Psoas muscle (tissue), 7 donors: ENCODE measurements at regions not wholly inside any gene's neighbourhood (a gene's known extent, or its start where the extent isn't known, plus 50 kb on each side); places are given as distances from the start of the nearest gene placed in this dataset.

Experiments used
- ATAC-seq, 4 donors: fragments of 200-7000 bp; cut with Tn5 transposase; one replicate each; pipeline ENCODE4 v1.9.1; 2020; ENCODE audit warnings: moderate library complexity in 3 of 4, mild to moderate bottlenecking in 2 of 4
- DNase-seq, 2 donors: peaks; one replicate each; pipeline ENCODE4 v3.0.0-alpha.2; 2020
- H3K27ac ChIP-seq: fragments of 200-600 bp; one replicate; pipeline ENCODE4 v1.8.0; 2022
- H3K27me3 ChIP-seq, 3 donors: fragments of 200-600 bp in 1 of 3; one replicate each; pipeline versions ENCODE4 v1.6.1 to v1.8.0; 2013 to 2022; ENCODE audit warnings: low read length in 2 of 3, mild to moderate bottlenecking in 2 of 3, moderate library complexity in 1 of 3; ENCODE audit not compliant: insufficient read depth in 3 of 3
- H3K36me3 ChIP-seq, 2 donors: fragments of 200-600 bp in 1 of 2; one replicate each; pipeline versions ENCODE4 v1.6.1 to v1.8.0; 2013 to 2022; ENCODE audit warnings: low read depth in 1 of 2, mild to moderate bottlenecking in 1 of 2, moderate library complexity in 1 of 2; ENCODE audit not compliant: insufficient read depth in 1 of 2
- H3K4me1 ChIP-seq: fragments of 200-600 bp; one replicate; pipeline ENCODE4 v1.8.0; 2022
- H3K4me3 ChIP-seq: fragments of 200-600 bp; one replicate; pipeline ENCODE4 v1.8.0; 2022; ENCODE audit warnings: mild to moderate bottlenecking
- H3K9me3 ChIP-seq: fragments of 200-600 bp; one replicate; pipeline ENCODE4 v1.8.0; 2022
- WGBS, 3 donors: extraction: QIAGEN DNeasy Blood & Tissue Kit; methylation state at CpG; one replicate each; pipeline versions ENCODE4 v1.1.6 to v1.1.7; 2013; 5-methylcytosine and 5-hydroxymethylcytosine counted together
- intact Hi-C, 2 donors: fragments of 100-400 bp; cut with DNase I; formaldehyde crosslinking; loops; one replicate each; pipeline versions ENCODE4 v1.11.0 to v1.14.2; 2022
- TF ChIP-seq, protein P1 (sequence below): fragments of 200-600 bp; IDR thresholded peaks from one replicate; pipeline ENCODE4 v1.8.0; 2022; ENCODE audit warnings: antibody characterized with exemption
- donor health status: healthy with polysubstance abuse.
- donor health status: DM: no; HTN: no; CAD: no; lungs with moderate emphysema.
- donor health status: Bipolar disorder and iron deficiency.
- donor health status: healthy.
- donor health status: DM: yes; HTN: yes; CAD: no.
- donor health status: DM: no; HTN: no; CAD: no.
- donor health status: DM: yes; HTN: yes; CAD: no.

DNA sequence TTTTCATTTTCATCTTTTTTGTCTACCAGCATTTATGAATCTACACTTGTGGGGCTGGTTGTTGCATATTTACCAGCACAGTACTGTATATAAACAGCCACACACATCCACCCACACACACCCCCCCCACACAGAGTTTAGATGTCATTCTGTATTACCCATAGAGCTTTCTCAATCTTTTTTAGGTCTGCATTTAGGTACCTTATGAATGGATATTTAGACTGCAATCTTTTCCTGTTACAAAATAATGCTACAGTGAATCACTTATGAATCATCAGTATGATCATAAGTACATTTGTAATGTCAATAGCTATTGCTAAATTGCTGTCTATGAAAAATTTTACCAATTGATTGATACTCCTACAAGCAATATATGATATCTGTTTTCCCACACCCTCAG, 67.3 kb upstream of the STK38L start:
- intact Hi-C loops: no loop called here
- Histone ChIP-seq H3K4me3 (no peak overlapping the region), H3K27me3 (no peaks in the 10 kb centered on the region), H3K27ac (no peak overlapping the region), H3K36me3 (no peaks in the 10 kb centered on the region), H3K9me3 (no peaks in the 10 kb centered on the region), H3K4me1 (peaks cover 11% of the 10 kb centered on the region)
- DNase-seq (no peak), ATAC-seq (no peak)
- TF ChIP-seq, protein P1, sequence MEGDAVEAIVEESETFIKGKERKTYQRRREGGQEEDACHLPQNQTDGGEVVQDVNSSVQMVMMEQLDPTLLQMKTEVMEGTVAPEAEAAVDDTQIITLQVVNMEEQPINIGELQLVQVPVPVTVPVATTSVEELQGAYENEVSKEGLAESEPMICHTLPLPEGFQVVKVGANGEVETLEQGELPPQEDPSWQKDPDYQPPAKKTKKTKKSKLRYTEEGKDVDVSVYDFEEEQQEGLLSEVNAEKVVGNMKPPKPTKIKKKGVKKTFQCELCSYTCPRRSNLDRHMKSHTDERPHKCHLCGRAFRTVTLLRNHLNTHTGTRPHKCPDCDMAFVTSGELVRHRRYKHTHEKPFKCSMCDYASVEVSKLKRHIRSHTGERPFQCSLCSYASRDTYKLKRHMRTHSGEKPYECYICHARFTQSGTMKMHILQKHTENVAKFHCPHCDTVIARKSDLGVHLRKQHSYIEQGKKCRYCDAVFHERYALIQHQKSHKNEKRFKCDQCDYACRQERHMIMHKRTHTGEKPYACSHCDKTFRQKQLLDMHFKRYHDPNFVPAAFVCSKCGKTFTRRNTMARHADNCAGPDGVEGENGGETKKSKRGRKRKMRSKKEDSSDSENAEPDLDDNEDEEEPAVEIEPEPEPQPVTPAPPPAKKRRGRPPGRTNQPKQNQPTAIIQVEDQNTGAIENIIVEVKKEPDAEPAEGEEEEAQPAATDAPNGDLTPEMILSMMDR: no peak

DNA sequence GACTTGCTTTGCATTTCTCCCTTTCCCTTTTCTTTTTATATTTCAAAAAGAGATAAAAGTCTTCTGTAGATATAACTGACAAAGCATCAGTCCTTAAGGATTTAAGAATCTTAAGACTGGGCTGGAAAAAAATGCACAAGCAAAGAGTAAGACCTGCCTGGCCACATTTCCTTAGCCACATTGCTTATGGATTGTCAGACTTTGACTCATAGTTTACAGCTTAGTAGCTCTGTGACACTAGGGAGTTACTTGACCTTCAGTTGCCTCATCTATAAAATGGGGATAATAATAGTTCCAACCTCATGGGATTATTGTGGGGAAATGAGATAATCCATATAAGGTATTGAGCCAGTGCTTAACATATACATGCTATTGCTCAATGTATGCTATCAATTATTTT, 66.4 kb upstream of the STK38L start:
- TF ChIP-seq, protein P1: no peak
- Histone ChIP-seq H3K36me3 (no peaks in the 10 kb centered on the region), H3K27me3 (no peaks in the 10 kb centered on the region), H3K4me1 (peaks cover 11% of the 10 kb centered on the region), H3K9me3 (no peaks in the 10 kb centered on the region), H3K27ac (no peak overlapping the region), H3K4me3 (no peak overlapping the region)
- intact Hi-C loops: no loop called here
- DNase-seq: no peak
- ATAC-seq: no peak

DNA sequence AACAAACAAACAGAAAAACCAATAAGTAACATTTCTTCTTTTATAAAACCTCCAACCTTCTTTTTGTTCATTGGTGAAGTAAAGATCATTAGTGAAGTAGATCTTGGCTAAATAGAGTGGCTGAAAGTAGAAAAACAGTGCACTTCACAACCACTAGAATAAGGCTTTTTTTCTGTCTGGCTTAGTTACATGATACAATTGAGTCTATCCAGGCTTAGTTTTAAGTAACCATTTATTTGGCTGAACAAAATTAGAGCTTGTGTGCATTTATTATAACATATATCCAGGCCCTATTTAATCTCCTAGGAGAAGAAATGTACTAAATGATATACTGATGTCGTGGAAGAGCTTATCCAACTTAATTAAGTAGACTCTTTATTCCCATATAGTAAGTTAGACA, 65.8 kb upstream of the STK38L start:
- no peak overlapping the region for H3K4me3 ChIP-seq
- intact Hi-C loops: no loop called here
- peaks cover 11% of the 10 kb centered on the region for H3K4me1 ChIP-seq
- H3K9me3 ChIP-seq: no peaks in the 10 kb centered on the region
- H3K27me3 ChIP-seq: no peaks in the 10 kb centered on the region
- no peak for DNase-seq
- ATAC-seq: no peak
- TF ChIP-seq, protein P1: no peak
- 73 to 84% (median 80%) methylated on average over 1 of the region's 1 CpG for WGBS, 3 donors
- H3K27ac ChIP-seq: no peak overlapping the region
- H3K36me3 ChIP-seq: no peaks in the 10 kb centered on the region

DNA sequence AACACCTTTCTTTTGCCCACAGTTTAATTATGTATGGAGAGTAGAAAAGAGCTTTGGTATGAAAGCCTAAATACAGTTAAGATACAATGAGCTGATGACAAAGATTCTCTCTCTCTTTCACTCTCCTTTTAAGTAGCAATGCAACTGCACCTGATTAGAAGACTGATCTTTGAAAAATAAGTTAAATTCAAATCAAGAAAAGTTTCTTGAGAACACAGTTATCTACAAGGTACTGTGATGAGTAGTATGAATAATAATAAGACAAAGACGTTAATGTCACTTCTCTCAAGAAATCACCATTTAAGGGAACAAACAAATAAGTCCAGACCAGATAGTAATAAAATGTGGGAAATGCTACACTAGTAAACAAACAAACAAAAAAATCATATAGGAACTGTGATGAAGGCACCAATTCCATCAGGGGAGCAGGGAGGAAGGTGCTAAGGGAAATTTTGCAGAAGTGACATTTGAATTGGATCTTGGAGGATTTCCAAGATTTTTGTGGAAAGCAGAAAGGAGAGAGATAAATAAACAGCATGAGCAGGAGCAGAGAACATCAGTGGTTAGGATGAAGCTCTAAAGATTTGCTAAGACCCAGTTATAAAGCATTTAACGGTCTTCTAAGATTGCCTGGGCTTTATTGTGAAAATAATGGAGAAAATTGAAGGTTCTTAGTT, 65.2 kb upstream of the STK38L start:
- intact Hi-C loops: no loop called here
- no peaks in the 10 kb centered on the region for H3K36me3 ChIP-seq
- no peaks in the 10 kb centered on the region for H3K9me3 ChIP-seq
- DNase-seq: no peak
- no peaks in the 10 kb centered on the region for H3K27me3 ChIP-seq
- TF ChIP-seq, protein P1: no peak
- 87 to 93% (median 89%) methylated on average over 2 of the region's 2 CpGs for WGBS, 3 donors
- H3K27ac ChIP-seq: no peak overlapping the region
- no peak for ATAC-seq
- H3K4me1 ChIP-seq: peaks cover 11% of the 10 kb centered on the region
- H3K4me3 ChIP-seq: no peak overlapping the region
